Left colon (tissue), 2 donors: ENCODE measurements at regions not wholly inside any gene's neighbourhood (a gene's known extent, or its start where the extent isn't known, plus 50 kb on each side); places are given as distances from the start of the nearest gene placed in this dataset.

Experiments
- ATAC-seq: fragments of 200-7000 bp; cut with Tn5 transposase; one replicate; pipeline ENCODE4 v1.9.1; 2020; ENCODE audit warnings: mild to moderate bottlenecking, moderate library complexity
- DNase-seq, 2 donors: peaks; one replicate each; pipeline ENCODE4 v3.0.0-alpha.2; 2020
- intact Hi-C, 2 donors: fragments of 100-400 bp; cut with DNase I in 1 of 2; cut with micrococcal nuclease in 1 of 2; formaldehyde crosslinking; loops; one replicate each; pipeline versions ENCODE4 v1.11.2 to v1.14.0; 2022; cut with DNase I, micrococcal nuclease
- donor health status: DM: no; HTN: no; CAD: no.
- donor health status: DM: yes; HTN: yes; CAD: no.

DNA sequence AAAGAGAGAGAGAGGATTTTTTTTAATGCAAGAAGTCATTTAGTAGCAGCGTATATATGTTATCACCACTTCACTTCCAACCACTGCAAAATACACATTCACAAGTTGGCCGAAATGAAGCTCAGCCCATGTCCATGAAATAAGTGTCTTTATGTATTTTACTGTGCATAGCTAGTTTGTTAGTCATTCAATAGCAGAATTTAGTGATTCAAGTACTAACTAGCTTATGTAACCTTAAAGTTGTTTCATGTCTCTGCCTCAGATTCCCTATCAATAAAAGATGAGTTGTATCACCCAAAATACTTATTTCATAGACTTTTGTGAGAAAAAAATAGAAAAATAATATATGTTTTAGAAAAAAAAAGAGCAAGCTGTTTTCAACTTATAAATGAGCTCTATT lies 153.7 kb upstream of the PRDM1 start:
- intact Hi-C loops, result no loop called here

DNA sequence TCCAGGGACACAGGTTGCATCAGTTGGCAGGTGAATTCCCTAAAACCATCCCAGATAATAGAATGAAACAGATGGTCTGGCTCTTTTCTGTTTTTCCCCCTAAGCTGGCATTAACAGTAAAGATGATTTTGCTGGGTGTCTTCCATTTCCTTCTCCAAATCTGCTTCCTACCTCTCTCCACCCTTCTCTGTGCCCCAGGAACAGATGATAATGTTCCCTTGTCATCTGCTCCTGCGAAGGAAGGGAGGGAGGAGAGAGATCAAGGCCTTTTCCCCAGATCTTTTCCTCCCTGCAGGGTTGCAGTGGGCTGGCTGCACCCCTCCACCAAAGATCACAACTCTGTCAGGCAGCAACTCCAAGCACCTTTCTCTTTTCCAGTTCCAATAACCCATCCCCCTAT lies 156.5 kb upstream of the PRDM1 start:
- DNase-seq (no peak), ATAC-seq (no peak)
- intact Hi-C loops, result no loop called here

More for the DNA sequence above, 153.7 kb upstream of the PRDM1 start:
- DNase-seq (no peak), ATAC-seq (no peak)

DNA sequence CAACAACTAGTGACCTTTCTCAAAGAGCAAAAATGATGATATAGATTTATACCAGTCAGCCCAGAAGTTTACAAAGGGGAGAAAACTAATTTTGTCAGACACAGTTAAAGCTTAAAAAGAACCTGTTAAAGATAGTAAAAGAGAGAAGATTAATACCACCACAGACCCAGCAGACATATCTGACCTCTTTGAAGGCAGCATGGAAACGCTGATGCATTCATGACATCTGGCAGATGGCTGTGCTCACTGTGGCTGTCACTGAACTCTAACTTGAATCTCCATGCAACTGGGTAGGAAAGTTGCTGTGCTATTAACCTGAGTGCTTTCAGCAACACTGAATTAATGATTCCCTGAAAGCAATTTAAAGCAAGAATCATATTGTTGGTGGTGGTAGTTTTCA lies 159.8 kb upstream of the PRDM1 start:
- no peak for ATAC-seq
- no peak for DNase-seq
- intact Hi-C loops, result no loop called here

DNA sequence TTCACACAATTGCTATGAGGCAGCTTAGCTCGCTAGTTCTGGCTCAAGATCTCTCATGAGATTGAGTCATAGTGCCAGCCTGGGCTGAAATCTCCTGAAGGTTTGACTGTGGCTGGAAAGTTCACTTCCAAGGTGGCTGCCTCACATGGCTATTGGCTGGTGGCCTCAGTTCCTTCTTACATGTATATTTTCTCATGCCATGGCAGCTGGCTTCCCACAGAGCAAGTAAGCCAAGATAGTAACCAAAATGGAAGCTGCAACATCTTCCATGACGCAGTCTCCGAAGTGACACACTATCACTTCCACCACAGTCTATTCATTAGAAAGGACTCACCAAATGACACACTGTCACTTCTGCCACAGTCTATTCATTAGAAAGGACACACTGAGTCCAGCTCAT lies 160.4 kb upstream of the PRDM1 start:
- no peak for DNase-seq
- no peak for ATAC-seq
- intact Hi-C loops, result no loop called here

DNA sequence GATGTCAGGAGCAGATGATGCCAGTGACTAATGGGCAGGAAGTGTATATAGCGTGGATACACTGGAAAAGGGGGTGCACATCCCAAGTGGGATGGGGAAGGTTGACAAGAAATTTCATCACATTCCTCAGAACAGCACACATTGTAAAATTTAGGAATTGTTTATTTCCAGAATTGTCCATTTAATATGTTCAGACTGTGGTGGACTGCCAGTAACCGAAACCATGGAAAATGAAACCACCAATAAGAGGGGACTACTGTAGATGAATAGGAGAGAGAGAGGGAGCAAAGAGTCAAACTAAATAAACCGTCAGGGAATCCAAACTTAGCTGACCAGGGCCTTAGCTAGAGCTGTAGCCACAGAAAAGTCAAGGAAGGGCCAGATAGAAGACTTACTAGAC lies 164.4 kb upstream of the PRDM1 start:
- intact Hi-C loops, result no loop called here
- ATAC-seq, result no peak
- DNase-seq, result no peak

DNA sequence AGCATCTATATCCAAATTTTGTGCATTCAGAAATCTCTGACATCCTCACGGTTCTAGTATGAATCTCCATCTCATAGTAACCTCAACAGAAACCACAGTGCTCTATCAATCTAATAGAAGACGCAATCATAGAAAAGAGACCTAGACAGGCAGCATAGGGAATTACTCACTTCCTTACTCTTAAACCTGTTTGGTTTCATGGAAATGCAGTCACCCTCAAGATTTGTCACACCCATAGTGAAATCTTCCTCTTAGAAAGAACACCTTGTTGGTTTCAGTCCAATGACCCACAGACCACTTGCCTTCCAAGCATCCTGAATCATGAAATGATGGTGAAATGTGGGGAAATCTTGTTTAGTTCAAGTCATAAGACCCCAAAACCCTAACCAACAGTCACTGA lies 166.1 kb upstream of the PRDM1 start:
- ATAC-seq, result no peak
- intact Hi-C loops, result no loop called here
- DNase-seq, result no peak

DNA sequence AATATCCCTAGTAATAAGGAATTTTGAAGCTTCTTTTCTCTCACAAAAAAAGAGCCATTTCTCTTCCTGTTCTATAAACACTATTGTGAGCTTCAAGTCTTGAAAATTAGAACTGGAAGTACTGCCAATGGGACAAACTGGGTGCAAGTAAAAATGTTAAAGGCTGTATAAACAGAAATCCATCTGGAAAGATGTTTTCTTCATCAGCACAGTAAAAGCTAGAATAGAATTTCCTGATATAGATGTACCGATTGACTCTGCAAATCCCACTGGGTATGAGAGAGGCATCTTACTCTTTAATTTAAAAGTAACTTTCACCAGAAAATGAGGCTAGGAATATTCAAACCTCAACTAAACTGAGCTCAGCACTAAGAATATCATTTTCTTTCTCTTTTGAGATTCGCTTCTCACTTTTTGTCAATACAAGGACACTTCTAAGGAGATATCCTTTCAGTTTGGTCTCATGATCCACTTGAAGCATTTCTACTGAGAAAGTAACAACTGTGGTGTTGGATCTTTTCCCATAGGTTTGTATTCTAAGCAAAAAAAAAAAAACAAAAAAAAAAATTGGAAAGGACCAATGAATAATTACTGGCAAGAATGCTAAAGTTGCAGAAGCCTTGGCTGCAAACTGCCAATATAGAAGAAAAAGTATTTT lies 169.0 kb upstream of the PRDM1 start:
- DNase-seq, result no peak
- ATAC-seq, result no peak

DNA sequence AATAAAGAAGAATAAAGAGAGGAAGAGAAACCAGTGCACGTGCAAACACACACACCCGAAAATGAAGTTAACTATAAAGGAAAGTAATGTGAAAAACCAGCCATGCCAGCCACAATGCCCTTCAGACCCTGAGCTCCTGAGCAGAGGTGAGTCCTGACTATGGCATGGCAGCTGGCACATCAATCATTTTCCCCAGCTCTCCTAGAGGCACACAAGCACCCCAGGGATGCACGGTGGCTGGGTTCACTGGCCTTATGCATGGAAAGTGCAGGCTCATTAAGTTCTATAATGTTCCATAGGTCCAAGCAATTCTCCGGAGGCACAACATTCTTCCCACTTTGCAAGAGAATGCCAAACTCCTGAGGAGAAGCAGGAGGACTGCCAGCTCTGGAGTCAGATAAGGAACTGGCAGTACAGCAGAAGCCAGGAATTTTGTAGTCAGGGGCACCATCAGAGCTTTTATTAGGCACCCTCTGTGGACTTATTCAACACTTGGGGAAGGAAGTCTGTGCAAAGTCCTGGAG lies 175.0 kb upstream of the PRDM1 start:
- intact Hi-C loops, result no loop called here
- no peak for ATAC-seq
- DNase-seq, result no peak

More for the DNA sequence above, 169.0 kb upstream of the PRDM1 start:
- intact Hi-C loops, result no loop called here

DNA sequence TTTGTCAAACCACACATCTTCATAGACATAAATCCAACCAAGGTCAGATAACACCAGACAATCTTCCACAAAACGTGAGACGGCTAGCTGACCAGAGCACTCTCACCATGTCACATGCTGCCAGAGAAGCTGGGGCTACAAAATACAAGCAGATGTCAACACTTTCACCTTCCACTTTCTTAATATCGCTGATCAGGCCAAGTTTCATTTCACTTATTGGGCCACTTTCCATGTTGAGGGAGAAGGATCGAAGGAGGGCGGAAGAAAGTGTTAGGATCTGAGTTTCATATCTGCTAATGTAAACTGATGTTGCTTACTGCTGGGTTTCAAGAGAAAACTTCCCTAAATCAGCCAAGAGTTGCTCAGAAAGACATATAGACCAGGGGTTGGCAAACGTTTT lies 177.0 kb upstream of the PRDM1 start:
- intact Hi-C loops, result no loop called here
- DNase-seq (no peak), ATAC-seq (no peak)

DNA sequence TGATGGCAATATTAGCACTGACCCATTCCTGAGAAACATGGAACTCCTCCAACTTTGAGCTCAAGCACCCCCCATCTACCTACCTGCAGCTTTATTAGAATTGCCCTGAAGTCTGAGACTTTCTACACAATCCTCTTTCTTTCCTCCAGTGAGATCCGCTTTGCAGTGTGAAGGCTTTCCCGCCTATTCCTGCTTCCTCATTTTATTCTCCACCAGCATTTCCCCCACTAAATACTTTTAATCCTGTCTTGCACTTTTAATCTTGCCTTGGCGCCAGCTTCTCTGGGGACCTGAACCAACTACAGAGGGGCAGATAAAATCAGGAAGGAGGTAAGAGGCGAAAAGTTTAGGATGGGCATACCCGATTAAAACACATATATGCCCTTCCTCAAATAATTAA lies 178.1 kb upstream of the PRDM1 start:
- no peak for ATAC-seq
- intact Hi-C loops, result no loop called here
- DNase-seq, result no peak

DNA sequence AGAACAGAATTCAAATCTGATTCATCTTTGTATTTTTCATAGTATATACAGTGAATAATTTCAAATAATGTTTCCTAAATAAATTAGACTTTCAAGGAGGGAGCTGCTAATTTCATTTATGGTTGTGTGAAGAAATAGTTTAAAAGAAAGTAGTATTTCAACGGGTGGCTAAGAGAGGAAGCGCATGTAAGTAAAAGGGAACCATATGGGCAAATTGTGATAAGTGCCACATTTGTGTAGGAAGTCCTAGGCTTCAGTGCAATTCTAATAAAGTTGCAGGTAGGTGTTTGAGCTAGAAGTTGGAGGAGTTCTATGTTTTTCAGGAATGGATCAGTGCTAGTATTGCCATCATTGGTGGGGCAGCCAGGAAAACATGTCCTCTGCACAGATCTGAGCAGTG lies 178.8 kb upstream of the PRDM1 start:
- intact Hi-C loops, result no loop called here
- ATAC-seq (no peak), DNase-seq (no peak)

DNA sequence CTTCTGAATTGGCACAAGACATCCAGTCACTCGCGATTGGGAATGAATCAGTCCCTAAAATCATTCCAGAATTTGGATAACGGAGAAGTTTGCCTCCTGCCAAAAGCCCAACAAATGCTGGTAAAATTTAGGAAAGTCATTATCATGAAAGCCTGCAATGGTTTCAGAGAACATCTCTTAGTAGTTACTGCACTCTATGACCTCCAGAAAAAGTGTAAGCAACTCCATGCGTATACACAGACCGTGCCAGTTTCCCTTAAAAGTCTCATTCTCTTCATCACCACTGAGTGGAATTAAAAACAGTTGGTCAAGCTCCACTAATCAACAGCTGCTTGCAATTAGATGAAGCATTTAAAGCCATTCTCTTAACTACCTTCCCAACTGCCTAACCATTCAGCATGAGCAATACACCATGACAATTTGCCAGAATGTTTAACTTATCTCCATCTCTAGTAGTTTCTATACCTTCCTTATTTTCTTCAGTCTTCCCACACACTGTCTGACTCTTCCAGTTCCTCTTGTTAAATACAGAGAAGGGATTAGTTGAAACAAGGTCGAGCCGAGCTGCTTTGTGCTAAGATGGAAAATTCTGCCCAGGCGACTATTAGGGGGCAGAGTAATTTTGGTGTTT lies 183.6 kb upstream of the PRDM1 start:
- ATAC-seq (no peak), DNase-seq (no peak)
- intact Hi-C loops, result no loop called here

DNA sequence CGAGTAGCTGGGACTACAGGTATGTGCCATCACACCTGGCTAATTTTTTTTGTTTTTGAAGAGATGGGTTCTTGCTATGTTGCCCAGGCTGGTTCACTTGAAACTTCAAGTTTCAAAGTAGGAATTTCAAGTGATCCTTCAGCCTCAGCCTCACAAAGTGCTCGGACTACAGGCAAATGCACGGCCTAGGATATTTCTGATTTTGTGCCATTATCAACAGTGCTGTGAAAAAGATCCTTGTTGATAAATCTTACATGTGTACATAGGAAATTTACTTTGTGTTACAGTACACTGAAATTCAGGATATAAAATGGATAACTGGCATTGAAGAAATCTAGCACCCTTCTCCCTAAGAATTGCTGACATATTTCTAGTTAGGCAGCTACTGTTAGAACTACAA lies 184.6 kb upstream of the PRDM1 start:
- intact Hi-C loops, result no loop called here
- DNase-seq (no peak), ATAC-seq (no peak)

DNA sequence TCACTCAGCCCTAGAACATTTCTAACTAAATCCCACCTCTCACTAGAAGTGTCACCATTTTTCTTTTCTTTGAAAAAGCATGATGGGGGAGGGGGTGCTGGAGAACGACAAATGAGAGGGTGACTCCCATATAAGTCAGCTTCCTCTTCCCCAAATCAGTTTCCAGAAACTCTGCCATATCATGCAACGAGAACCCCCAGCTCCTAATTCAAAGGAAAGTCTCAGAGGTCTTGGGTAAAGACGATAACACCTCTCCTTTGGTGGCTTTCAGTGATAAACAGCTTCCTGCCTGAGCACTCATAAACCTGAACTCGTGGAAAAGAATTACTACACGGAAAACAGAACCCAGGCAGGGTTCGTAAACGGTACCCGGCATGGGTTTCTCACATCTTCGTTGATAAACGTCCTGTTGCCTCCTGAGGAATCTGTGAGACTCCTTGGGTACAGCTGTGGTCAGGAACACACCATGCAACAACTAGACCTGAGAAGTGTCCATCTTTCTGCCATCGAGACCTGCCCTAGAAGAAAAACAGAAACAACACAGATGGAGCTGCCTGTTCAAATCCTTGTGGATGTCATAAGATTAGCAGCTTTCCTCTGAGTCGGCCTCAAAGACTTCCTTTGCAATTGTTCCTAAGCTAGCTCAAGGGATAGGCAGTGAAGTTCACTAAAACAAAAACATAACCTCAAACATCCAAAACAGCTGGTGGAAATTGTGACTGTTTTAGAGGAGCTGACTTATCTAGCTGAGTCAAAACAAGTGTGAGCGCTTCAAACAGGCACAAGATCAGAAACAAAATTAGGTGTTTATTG lies 185.8 kb upstream of the PRDM1 start:
- DNase-seq (no peak), ATAC-seq (no peak)
- intact Hi-C loops, result no loop called here

DNA sequence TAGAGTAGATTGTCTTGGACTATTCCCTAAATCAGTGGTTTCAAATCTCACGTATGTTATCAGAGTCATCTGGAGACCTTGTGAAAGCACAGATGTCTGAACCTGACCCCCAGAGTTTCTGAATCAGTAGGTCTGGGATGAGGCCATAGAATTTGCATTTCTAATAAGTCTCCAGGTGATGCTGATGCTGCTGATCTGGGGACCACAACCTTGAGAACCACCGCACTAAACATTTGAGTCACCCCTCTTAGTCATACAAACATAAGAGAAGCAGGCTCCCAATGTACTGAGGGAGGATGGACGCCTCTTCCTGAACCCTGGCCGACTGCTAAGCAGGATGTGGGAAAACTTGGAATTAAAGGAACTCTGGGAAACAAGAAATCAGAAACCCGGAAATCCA lies 187.8 kb upstream of the PRDM1 start:
- intact Hi-C loops, result no loop called here
- ATAC-seq (no peak), DNase-seq (no peak)

DNA sequence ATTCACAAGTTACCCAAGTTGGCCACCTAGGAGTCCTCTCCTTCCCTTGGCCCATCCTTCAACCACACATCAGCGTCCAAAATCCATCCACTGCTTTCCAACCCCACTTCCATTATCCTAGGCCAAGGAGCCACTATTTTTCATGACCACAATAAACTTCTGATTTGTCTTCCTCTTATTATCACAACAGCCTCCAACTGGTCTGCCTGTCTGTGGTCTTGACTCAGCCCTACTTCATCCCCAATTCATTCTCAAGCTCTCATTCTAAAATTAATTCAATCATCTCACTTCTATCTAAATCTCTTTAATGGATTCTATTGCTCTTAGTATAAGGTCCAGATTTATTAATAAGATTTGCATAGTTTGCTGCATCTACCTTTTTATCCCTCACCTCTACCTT lies 189.0 kb upstream of the PRDM1 start:
- no peak for ATAC-seq
- intact Hi-C loops, result no loop called here
- no peak for DNase-seq

DNA sequence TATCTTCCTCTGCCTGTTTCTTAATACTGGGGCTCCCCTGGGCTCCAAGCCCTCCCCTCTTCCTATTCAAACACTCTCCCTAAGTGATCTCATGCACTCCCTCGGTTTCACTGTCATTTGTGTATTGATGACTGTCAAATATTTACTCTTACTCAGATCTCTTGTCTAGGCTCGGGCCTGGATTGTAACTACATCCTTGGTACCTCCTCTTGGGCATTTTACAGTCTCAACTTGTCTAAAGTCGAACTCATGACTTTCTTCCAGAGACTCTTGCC lies 189.4 kb upstream of the PRDM1 start:
- ATAC-seq (no peak), DNase-seq (no peak)
- intact Hi-C loops, result no loop called here

DNA sequence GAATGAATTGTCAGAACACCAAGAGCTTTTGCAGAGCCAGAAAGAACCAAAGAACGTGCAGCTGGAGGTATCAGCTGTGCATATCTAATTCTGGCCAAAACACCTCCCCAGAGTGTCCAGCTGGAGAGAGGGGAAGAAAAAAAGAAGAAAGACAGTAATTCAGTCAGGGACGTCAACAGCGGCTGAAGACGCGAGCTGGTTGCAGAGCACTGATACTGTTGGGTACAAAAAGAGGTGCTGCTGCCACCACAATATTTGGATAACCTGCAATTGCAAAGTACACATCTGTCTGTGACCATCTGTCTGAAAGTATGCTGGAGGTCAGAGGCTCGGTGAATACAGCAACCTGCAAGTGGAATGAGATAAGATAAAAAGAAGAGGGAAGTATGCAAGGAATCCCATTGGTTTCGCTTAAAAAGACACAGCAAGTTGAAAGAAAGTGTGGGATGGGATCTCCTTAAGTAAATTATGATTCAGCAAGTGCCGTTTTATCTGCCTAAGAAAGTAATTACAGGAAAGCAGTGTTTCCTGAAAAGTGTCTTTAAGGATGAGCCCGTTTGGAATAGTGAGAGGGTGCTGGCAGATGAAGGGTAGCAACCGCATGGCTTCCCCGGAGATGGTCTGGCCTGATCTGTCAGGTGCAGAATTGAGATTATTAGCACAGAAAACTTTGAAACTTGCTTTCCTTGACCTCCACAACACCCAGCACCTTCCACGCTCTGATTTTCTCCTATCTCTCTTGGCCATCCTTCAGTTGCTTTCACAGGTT lies 189.9 kb upstream of the PRDM1 start:
- no peak for ATAC-seq
- DNase-seq, result peak in 1 of 2 donors; percentile 31
- intact Hi-C loops, result no loop called here

DNA sequence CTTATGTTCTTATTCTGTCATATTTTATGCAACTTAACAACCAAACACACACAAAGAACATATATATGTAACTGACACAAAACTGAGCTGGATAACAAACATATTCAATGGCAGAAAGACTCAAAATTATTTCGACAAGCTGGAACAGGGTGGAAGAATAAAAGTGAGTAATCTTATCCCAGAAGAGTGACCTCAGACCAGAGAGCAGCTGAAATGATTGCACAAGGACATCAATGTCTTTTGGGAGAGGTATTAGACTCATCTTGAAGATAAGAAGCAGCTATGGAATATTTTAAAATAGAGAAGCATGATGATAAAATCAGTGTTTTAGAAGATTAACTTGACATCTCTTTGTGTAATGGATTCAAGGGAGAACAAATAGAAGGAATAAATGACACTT lies 191.6 kb upstream of the PRDM1 start:
- no peak for ATAC-seq
- no peak for DNase-seq
- intact Hi-C loops, result no loop called here

DNA sequence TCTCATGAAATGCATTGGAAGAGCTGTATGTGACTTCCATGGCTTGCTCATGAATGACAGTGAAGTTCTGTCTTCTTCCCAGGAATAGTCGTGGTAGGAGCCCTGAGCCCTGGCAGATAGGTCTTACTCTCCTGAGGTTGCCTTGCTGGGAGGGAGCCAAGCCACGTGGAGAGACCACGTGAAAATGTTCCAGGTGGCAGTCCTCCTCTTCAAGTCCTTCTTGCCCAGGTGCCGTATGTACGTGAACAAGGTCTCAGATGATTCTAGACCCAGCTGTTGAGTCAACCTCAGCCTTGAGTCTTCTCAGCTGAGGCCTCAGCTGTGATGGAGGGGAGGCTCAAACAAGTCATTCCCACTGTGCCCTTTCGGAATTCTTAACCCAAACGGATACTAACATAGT lies 192.4 kb upstream of the PRDM1 start:
- intact Hi-C loops, result no loop called here
- ATAC-seq (no peak), DNase-seq (peak; percentile 28 to 42)
